GM04503 (cell line): ENCODE measurements at regions not wholly inside any gene's neighbourhood (a gene's known extent, or its start where the extent isn't known, plus 50 kb on each side); places are given as distances from the start of the nearest gene placed in this dataset.
"Not testable (repeated sequence)": the region's sequence is repeated elsewhere in the genome, so short reads cannot be mapped to it uniquely, and the experiment has no call there.

ENCODE experiments used
- DNase-seq: peaks from one replicate; pipeline ENCODE4 v3.0.0-alpha.2; 2012; ENCODE audit warnings: low read depth

DNA sequence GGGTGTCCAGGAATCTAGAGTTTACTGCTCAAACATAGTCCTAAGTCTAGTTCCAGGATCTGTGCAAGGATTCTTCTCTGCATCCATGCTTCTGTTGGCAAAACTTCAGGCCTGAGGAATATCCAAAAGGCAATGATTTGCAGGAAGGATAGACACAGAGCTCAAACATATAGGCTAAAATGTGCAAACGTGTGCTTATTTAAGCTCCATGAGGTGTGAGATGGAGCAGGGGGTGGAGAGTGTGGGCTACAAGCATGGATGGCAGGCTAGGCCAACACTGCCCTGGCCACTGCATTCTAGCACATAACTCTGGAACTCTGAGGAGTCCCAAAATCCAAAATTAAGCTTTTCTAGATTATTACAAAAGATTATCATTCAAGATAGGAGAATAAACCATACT lies 301.1 kb downstream of the PAX3 start:
- no peak for DNase-seq

DNA sequence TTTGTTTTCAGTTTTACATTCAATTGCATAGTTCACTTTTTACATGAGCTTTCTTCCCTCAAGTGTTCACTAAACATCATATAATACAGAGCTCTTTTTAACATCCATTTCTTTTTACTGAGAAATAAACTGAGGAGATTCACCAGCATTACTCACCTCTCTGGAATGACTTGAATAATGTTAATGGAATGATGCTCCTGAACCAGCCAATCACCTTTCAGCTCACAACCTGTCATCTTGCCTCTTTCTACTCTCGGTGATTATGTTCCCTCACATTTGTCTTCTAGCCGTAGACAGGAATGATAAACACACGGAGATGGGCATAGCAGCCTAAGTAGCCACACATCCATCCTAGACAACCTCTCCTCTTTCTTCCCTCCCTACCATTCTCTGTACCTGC lies 301.7 kb downstream of the PAX3 start:
- peak; percentile 49 for DNase-seq

DNA sequence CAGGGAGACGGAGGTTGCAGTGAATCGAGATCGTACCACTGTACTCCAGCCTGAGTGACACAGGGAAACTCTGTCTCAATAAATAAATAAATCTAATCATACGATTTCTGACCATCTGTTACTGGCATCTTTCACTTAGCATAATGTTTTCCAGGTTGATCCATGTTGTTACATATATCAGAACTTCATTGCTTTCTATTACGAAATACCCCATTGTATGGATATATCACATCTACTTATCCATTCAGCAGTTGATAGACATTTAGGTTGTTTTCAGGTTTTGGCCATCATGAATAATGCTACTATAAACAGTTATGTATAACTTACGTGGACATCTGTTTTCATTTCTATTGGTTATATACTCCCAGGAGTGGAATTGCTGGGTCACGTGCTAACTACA lies 303.9 kb downstream of the PAX3 start:
- no peak for DNase-seq

DNA sequence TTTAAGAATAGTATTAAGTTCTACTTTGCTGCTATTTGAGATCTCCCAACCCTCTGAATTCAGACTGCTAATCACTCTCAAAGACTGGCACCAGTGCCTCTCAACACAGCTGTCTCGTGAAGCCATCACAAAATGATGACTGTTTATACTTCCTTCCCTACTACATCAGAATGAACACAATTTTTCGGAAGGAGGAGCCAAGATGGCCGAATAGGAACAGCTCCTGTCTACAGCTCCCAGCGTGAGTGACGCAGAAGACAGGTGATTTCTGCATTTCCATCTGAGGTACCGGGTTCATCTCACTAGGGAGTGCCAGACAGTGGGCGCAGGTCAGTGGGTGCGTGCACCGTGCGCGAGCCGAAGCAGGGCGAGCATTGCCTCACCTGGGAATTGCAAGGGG lies 314.4 kb downstream of the PAX3 start:
- not testable (repeated sequence) for DNase-seq

DNA sequence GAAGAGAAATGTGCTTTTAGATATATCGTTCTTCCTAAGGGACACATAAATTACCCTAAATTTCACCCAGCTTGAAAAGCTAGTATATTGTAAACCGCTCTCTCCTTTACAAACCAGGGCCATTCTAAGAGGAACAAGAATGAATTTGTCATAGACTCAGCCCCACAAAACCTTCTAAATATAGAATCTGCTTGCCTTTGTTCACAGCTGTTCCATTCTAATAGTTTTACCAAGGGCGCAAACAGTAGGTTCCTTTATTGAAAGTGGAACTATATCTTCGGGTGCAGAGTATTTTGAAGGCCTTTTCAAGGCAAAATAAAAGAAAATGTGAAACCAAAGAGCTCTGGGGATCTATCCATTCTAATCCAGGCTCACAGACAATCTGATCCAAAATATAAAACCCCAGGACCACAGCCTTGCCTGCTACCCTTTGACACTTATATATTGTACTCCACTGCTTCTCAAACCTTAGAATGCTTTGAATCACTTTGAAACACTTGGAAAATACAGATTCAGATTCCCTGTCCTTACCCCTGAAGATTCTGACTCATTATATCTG lies 316.8 kb downstream of the PAX3 start:
- no peak for DNase-seq

DNA sequence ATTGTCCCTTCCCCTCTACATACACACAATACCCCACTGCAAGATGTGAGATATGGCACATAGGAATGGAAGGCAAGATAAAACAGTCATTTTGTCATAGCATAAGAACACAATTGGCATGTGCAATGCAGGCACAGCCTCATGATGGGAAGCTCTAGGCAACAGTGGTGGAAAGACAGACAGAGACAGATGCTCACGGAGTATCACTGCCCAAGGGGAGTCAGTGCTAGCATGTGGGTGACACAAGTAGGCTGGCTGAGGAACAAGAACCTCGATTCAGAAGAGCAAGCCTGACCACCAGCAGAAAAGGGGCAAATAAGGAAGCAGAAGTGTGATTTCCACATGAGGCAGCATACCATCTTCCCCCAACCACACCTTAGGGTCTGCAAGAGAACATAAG lies 323.6 kb downstream of the PAX3 start:
- DNase-seq = no peak

DNA sequence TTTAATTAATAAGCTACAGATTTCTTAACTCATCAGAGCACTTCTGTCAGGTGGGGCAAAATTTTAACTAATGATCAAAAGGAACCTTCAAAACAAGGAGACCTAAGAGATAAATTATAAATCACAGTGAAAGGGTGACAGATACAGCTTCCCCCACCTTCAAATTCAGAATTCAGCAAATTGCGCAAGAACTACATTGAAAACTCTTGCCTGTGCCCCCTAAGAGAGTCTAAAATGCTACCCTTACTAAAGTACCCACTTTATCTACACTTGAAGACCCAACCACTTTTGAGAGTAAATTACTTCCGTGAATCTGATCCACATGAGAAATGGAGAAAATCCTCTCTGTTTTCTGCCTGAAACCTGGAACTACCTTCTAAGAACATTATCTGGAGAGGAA lies 324.9 kb downstream of the PAX3 start:
- DNase-seq = no peak

DNA sequence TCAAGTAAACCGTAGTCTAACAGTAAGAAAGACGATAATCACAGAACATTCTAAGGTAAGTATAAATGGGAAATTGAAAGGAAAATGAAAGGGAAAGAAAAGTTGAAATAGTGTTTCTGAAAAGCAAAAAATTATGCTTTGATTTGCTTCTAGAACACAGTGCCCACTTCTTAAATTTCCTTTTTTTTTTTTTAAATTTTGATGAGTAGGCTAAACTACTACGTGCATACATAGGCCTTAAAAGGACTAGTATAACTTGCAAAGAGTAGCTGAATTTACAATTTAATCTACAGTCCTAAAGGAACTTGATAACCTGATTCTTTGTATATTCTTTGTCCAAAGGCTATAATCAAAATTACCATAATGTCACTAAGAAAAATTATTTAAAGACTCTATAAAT lies 325.3 kb downstream of the PAX3 start:
- DNase-seq = no peak

DNA sequence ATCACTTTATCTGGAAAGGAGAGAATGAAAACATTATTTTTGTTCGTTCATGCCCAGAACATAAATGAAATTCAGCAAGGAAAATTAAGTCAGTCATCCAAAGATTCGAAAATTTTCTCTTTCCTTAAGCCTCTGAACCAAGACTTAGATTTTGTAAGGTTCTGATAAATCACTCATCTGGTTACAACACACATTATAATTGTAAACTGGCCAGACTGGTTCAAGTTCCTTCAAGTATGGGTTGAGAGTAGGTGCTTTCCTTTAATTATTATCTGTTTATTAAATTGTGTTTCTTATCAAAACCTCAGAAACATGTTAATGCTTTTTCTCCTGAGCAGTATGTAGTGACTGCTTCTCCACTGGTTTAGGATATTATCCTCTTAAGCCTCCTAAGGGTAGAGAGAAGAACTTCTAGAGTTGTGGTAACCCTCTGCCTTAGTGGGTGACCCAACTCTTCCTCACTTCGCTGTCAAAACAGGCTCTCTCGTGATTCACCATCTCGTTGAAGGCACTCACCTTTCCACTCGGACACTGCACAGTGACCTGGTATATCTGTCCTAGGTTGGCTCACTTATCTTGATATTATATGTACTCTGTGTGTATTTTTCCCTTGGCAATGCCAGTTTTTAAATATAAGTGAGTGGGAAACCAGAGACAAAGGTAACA lies 325.9 kb downstream of the PAX3 start:
- DNase-seq = no peak

DNA sequence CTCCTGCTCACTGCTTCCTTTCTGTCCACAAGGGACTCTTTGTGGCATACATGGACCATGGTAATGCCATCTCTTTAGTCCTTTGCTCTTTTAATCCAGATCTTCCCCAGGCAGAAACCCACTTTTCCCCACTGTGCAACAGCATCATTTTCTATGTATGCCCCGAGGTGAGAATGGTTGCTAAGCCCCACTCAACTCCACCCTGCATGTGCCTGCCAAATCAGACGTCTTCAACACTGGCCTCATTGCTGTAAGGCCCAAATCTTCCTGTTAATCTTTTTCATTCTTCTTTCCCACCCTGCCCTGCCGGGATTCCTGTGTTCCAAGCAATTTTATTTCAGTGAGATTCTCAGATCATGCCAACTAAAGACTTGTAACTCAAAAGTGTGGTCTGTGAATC lies 328.4 kb downstream of the PAX3 start:
- no peak for DNase-seq

DNA sequence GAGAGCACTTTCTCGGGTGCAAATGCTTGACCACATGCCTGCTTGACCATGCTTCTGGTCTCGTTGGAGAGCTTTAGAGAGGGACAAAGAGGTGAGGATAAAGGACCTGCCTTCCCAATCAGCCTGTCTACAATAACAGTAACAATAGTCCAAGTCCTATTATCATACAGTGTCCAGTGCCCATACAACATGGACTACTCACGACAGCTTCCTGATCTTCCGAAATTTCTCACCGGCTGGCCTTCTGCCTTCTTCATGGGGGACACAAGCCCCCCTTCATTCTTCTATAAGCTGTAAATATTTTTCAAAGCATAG lies 329.0 kb downstream of the PAX3 start:
- DNase-seq = no peak

DNA sequence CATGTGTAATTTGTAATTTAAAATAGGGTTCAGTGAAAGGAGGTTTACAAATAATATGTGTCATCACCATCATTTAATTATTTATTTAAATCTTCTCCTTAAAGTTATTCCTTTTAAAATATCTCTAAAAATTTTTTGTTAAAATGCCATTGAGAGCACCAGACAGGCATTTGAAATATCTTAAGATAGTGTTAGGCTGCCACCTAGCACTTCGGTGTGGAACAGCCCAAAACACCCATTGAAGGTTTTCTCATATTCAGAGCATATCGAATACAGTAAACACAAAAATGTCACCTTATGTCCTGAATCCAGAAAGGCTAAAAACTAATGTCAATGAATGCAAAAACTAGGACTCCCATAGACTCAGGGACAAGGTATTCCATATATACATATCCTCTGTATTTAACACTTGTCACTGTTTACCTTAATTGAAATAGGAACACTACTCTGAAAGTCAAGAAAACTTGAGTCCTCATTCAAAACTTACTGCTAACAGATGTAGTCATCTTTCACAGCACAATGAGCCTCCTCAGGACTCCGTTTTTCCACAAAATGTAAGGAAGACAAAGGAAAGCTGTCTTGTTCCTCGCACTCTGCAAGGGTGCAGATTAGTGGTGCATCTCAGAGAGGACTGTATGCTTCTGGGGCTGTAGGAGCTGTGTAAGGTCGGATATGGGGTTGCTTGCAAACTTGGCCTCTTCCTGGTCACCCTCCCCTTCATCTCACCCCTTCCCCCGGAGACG lies 329.5 kb downstream of the PAX3 start:
- peak; percentile 4 for DNase-seq

DNA sequence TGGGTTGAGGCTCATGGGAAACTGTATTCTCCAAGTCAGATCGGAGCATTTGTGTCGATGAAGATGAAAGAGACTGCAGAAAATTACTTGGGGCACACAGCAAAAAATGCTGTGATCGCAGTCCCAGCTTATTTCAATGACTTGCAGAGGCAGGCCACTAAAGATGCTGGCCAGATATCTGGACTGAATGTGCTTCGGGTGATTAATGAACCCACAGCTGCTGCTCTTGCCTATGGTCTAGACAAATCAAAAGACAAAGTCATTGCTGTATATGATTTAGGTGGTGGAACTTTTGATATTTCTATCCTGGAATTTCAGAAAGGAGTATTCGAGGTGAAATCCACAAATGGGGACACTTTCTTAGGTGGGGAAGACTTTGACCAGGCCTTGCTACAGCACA lies 336.6 kb downstream of the PAX3 start:
- DNase-seq = no peak

DNA sequence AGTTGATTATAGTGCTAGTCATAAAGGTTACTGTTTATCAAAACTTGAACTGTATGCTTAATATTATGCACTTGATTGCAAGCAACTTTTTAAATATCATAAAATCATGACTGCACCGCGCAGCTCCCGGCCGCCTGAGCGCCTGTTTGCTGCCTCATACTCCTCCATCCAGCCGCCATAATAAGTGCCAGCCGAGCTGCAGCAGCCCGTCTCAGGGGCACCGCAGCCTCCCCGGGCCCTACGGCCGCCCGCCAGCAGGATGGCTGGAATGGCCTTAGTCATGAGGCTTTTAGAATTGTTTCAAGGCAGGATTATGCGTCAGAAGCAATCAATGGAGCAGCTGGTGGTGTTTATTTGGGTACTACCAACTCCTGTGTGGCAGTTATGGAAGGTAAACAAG lies 337.2 kb downstream of the PAX3 start:
- DNase-seq = no peak

DNA sequence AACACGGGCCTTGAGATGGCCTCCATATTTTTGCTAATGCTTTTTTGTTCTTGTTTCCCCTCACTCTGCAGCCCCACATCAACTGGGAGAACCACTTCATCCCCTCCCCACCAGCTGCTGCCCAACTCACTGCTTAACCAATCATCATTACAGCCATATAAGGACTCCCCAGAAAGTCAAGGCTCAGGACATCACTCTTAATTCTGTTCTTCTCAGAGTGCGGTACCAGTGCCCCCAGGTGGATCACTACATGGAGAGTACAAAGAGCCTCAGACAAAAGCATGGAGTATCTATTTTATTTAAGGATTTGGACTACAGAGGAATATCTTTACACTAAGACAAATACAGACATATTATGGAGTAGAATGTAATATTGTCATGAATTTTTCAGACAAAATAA lies 340.6 kb downstream of the PAX3 start:
- no peak for DNase-seq

DNA sequence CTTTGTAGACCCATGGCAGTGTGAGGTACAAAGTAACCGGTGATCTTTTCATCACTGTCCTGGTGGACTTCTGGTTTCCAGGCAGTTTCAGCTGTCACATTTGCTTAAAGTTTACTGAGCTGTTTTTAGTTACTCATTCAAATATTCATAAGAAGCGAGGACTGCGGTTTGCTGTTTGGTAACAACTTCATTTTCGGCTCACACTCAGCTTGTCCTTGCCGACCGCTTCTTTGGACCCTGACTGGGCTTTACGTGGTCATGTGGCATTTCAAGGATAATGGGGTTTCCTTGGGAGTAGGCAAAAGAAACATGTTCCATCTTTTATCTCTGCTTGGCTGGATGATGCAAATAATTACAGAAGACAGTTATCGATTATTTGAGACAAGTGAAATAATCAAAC lies 350.7 kb downstream of the PAX3 start:
- DNase-seq = no peak

DNA sequence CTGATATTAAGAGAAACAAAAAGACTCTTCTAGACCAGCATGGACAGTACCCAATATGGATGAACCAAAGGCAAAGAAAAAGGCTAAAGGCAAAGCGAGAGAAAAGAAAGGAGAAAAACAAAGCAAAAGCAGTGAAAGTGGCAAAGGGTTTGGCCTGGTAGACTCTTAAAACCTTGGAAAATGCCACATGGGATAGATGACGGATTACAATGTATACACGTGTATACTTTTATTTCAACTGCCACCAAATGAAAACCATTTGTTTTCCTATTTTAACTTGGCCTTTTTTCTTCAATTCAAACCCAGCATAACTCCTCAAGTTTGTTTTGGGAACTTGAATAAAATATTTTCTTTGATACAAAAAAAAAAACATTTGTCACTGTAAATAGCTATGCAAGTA lies 354.3 kb downstream of the PAX3 start:
- DNase-seq = not testable (repeated sequence)

DNA sequence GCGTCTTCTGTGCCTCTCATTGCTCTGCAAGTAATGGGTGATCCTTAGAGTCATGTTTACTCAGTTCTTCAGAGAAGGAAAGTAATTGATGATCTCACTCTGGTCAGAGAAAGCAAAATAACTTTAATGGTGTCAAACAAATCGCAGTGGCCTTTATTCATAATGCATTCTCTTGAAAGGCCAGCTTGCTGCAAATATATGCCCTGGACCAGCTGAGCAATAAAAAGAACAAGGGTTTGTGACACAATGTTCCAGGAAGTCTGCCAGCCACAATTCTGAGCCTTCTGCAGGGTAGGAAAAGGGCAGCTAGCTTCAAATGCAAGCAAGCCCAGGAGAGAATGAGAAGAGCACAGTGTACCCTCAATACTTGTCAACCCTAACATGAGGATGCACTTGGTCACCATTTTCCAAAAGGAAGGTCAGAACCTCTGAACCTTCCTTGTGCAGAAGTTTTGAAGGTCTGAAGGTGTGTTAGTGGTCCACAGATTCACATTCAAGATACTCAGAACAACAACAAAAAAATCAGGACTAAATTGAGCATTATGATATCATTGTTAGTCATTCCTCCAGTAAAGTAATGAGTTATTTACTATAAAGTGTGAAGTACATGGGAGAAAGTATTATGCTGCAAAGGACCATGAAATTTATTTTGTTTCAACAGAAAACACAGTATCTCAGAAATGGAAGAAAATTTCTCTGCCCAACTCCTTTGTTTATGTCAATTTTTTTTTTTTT lies 355.6 kb downstream of the PAX3 start:
- DNase-seq = peak; percentile 11

DNA sequence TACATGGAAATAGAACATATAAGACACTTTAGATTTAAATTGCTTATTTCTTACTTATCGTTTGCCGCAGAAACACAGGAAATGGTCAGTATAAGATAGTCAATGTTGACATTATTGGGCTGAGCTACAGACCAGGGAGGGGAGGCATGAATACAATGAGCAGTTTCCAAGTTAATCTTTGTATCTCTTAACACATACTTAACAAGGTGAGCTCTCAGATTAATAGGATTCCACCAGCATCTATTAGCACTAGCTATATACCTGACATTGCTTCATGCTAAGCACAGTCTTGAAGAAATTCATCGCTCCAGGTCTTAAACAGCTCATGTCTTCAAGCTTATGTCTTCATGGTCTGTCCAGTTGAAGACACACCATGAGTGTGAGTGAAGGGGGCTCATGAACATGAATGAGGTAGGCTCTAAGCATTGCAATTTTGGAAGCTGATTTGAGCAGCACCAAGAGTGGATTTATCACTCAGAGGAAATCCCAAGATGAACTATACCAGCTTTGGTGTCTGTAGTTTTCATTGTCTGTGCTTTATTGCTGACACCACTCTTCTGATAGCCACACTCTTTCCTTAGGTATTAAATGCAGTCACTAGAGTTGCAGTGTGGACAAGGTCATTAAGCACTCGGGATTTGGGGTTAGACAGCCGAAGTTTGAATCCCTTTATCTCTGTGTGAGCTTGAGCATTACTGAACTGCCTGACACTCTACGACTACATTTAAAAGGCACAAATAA lies 359.3 kb upstream of the EPHA4 start:
- DNase-seq = no peak

DNA sequence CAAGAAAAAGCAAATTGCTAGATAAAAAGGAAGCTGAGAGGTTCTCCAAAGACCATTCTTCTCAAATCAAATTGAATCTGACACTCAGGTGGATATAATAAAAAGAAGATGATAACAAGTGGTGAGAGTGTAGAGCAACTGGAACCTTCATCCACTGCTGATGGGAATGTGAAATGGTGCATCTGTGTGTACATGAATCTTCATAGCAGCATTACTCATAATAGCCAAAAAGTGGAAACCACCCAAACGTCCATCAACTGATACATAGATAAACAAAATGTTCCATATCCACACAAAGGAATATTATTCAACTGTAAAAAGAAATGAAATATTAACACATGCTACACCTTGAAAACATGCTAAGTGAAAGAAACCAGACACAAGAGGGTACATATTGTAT lies 357.2 kb upstream of the EPHA4 start:
- no peak for DNase-seq

DNA sequence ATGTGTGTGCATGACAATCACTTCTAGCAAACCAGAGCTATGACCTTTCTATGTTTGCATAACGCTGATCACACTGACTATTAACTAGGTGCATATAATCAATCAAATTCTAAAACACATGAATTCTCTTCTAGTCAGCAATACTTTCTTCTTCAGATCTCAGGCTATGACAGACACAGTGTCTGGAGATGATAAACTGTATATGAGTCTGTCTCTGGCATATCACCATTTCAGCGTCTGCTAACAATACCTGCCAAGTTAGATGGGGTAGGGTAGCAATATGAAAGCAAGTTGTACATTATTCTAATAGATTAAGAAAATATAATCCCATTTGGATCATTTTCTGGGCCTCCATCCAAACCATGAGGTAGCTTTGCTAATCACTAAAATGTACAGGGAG lies 354.2 kb upstream of the EPHA4 start:
- no peak for DNase-seq

DNA sequence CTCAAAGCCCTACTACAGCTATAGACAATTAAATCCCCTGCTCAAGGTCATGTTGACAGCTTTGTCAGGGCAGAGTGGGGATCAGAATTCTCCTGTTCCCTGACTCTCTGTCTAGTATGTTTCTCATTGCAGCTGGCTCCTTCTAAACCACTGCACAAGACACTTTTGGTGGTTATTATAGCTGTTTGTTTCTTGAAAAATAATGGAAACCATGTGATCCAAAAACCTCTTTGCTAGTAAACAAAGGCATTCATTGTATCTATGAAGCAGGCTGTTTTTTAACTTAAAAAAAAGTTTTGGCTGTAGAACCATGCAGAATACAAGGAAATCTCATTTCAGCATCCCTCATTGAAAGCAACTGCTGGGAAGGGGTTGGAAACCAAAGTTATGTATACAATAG lies 352.5 kb upstream of the EPHA4 start:
- DNase-seq = no peak

DNA sequence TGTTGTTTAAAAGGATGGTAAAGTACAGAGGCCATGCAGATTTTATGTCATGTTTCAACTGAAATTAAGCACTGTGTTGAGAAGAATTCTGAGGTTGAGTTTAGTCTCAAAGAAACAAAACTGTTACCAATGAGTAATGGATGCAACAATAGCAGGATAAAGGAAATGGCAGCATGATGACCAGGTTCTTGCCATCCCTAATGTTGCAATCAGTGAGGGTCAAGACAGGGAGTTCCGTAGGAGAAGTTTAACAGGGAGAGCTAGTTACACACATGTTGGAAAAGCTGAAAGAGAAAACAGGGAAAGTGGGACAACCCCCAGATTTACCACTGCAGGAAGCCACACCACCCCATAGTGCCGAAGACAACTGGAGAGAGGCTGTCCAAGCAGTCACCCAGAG lies 343.8 kb upstream of the EPHA4 start:
- DNase-seq = no peak
